COLO668 (cell line): ENCODE measurements at regions not wholly inside any gene's neighbourhood (a gene's known extent, or its start where the extent isn't known, plus 50 kb on each side); places are given as distances from the start of the nearest gene placed in this dataset.
"Not testable (repeated sequence)": the region's sequence is repeated elsewhere in the genome, so short reads cannot be mapped to it uniquely, and the experiment has no call there.

Experiments used
- DNase-seq: peaks from one replicate; lab custom pipeline; 2025; ENCODE audit not compliant: unreplicated experiment; lab: John Stamatoyannopoulos, UW

DNA sequence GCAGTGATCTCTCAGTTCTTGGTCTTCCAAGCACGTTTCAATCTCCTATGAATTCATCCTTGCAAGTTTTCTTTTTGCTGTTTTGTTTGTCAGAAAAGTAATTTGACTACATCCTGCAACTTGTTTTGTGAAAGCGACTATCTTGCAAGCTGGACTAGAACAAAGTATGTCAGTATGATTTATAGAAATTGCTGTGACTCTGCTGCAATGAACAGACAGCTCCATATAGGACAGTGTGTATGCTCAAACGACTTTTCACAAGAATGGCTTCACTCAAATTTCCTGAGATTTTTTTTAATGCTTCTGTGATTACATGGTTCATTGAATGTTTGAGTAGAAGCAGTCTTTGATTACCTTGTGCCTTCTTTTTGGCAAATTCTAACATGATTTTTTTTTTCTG lies 123.5 kb upstream of the TRHDE start:
- no peak for DNase-seq

DNA sequence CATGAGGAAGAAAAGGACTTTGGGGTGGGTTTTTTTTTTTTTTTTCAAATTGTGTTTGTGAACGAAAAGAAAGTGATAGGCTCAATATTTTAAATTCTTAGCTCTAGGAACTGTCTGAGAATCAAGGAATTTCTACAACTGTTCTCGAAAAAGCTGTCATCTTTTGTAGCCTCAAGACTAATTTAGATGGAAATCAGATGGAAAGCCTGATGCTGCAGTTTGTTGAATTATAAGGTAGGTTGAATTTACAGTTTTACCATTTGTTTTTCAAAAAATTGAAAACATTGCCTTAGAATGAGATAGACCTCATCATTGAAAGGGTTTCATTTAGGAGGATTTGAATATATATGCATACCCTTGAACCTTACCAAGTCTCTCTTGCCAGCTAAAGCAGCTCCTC lies 109.3 kb upstream of the TRHDE start:
- no peak for DNase-seq

DNA sequence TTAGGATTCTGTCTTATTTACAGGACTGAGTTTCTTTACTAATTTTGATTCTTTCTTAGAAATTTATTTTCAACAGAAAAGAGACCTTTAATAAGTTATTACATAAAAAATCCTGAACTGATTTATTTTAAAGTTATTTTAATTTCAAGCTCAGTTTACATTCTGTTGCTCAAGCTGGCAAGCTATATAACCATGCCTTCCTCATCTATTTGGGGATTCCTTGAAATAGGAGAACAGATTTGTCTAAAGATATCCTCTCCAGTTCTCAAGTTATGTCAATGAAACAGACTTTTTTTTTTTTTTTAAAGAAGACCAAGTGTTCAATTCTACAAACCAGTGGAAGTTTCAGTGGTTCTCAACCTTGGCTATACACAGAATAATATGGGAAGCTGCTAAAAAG lies 103.3 kb upstream of the TRHDE start:
- DNase-seq: no peak

DNA sequence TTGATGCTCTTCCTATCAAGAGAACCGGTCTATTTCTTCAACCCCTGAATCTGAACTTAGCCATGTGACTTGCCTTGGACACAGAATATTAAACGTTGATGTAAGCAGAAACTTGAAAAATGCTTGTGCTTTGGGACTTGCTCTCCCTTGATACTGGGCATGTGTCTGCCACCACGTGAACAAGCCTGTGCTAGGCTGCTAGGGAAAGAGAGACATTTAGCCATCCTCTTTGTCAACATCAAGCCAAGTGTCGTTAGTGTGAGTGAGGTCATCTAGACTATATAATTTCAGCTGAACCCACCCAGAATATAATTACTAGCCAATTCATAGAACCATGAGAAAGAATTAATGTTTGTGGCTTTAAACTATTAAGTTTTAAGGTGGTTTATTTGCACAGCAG lies 98.2 kb upstream of the TRHDE start:
- DNase-seq: no peak

DNA sequence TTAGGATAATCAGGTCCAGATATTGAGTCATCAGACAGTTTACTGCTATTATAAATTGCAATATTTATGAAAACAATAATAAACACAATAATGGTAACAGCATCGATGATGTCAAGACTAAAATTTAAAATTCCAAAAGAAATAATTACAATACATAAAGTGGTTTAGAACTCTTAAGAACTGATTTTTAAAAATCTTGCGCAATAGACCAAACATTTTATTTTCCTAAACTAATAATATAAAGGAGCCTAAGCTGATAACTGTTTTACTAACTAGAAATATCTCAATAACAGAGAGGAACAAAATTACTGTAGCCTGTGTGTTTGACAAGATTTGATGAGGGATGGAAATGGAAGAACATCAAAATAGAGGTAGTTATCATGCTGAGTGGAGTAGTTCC lies 93.9 kb upstream of the TRHDE start:
- DNase-seq: no peak

DNA sequence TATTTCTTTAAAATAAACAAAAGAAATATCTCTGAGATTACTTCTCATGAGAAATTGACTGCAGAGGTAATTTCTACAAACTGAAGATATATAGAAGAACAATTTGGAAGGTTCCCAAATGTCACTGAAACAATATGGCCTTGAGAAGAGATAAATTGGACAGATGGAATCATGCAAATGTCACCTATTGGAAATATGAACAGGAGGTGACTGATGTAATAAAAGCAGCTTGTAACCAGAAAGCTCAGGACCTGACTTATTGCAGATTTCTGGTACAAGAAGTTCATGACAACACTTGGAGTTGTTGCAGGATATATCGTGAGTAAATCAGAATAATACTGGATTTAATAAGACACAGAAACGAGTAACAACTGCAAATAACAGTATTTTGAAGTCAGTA lies 93.3 kb upstream of the TRHDE start:
- DNase-seq: no peak

DNA sequence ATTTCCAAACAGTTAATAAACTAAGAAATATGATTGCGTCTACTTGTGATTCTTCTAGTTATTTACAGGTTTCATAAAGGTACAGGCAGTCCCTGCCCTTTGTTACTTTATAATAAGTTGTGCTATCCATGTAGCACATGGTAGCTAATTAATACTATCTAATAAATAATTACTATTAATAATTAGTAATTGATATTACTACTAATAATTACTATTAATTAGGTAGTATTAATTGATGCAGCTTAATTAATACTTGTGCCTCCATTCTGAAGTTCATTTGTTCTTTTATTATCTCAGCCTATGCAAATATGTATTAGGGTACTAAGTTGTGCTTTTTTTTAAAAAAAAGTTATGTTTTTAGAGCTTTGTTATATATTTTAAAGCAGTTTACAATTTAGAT lies 92.3 kb upstream of the TRHDE start:
- no peak for DNase-seq

DNA sequence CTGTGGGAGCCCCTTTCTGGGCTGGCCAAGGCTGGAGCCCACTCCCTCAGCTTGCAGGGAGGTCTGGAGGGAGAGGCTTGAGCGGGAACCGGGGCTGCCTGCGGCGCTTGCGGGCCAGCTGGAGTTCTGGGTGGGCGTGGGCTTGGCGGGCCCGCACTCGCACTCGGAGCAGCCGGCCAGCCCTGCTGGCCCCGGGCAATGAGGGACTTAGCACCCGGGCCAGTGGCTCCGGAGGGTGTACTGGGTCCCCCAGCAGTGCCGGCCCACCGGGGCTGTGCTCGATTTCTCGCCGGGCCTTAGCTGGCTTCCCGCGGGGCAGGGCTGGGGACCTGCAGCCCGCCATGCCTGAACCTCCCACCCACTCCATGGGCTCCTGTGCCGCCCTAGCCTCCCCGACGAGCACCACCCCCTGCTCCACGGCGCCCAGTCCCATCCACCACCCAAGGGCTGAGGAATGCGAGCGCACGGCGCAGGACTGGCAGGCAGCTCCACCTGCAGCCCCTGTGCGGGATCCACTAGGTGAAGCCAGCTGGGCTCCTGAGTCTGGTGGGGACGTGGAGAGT lies 87.1 kb upstream of the TRHDE start:
- not testable (repeated sequence) for DNase-seq

DNA sequence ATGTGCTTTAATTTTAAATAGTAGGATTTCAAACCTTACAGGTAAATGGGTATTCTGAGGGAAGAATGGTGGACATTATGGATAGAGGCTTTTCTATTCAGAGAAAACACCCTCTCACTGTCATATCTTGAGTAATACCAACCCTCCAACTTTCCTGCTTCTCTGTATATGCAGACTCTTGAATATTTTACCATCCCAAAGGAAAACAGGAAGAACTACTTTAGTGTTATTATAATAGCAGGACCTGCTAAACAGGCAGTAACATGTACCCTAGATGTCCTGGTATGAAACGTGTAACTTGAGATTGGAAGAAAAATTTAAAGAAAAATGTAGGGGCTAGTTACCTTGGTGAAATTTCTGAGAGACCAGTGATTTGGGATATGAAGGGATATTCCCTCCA lies 82.9 kb upstream of the TRHDE start:
- no peak for DNase-seq

DNA sequence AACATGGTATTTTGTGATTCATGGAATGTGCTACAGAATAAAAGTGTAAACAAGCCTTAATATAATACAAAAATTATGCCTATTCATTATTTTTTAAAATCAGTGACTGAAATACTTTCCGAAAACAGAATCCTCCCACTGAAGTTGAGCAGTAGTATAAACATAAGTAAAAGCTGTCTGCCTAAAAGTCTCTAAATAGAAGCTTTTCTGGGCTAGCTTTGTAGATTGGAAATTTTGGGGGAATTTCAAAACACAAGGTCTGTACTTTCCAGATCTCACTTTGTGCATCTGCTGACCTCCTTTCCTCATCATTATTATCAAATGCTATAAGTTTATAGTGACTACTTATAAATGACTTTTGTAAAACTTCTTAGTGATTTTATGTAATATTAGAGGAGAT lies 80.4 kb upstream of the TRHDE start:
- DNase-seq: no peak

DNA sequence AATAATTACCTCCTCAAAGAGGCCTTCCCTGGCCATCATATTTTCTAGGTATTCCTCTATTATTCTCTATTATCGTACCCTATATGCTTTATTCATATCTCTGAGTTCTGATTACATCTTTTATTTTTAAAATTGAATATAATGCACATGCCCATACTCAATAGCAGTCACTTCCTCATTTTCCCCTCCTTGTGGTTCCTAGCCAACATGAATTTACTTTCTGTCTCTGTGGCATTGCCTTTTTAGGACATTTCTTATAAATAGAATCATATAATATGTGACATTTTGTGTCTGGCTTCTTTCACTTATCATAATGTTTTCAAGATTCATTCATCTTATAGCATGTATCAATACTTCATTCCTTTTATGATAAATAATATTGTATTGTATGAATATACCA lies 74.4 kb upstream of the TRHDE start:
- DNase-seq: no peak

DNA sequence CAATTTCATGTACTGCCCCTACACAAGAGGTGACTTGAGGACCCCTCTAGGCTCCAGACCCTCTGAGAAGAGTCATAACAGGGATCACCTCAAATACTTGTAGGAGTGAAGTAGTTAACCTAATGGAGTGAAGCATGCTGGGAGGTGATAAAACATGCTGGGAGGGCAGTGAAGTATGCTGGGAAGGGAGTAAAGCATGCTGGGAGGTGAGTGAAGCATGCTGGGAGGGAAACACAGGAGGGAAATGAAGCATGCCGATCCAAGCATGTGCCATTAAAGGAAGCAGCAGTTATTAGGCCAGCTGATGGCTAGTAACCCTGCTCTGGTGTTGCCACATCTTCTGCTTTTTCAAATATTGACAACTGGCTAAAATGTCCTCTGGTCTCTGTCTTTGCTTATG lies 70.7 kb upstream of the TRHDE start:
- DNase-seq: no peak

DNA sequence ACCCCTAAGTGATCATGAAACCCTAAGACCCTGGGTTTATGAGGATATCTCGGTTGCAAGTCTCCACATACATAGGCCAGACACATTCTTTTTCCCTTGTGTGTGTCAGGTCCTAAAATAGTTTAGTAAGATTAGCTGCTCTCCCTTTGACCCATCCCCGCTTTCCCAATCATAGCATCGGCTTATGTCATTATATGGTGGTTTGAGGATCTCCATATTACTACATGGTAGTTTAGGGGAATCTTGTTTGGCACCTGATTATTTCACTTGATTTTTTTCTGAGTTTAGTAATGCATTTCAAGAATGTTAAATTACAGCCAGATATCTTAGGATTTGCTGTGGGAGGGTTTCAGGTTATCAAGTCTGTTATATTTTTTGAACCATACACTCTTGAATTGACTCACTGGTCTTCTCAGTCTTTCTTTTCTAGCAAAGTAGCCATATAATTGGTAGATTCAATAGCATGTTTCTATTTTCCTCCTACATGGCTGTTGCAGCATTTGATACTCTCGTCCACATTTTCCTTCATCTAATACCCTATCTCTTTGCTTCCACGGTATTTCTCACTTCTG lies 68.3 kb upstream of the TRHDE start:
- no peak for DNase-seq

DNA sequence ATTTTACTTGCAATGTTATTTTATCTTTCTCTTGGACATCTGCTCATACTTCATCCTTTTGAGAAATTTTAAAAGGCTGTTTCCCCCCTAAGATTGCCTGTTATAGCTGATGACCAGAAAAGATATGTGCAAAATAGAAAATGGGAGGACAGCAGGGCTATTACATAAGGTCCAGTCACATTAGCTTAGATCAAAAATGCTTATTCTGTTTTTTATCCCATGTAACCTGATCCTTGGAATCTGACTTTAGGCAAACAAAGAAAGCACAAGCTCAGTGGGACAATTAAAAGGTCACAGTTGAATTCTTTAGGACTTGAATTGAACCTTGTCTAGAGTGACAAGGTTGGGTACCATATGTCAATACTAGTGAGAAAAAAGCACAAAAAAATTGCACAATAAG lies 65.1 kb upstream of the TRHDE start:
- DNase-seq: no peak

DNA sequence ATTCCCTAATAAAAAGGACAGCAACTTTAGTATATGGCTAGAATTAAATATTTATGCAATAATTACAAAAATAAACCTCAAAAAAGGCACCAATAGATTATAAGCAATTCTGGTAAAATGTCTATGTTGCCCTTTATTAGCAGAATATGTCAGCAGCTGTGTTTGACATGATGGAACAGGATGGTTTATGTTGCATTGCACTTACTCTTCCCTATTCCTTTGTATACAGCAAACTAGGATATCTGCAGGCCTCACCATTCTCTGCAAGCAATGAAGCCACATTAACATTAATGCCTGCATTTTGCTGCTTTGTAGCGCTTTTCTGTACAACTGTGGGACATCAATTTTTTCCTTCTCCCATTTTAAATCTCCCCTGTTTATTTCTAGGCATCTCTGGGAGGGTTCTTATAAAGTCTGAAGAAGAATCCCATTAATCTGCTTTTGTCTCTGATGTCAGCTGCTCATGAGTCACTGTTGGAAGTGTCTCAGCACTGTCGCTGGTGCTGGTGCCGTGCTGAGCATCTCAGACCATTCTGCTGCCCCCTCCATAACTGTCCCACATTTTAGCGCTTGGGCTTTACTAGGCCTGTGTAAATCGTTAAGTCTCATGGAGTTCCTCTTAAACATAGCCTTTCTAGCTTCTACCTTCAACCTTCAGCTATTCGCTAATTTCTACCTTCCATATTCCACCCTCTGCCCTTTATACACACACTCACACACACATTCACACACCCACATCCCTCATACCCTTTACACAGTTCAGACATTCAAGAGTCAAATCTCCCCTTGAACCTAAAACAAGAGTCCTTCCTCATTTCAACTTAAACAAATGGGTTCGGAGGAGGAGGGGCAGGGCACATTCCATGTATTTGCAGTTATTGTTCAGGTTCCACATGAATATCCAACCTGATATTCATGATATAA lies 64.4 kb upstream of the TRHDE start:
- DNase-seq: peak; percentile 9

DNA sequence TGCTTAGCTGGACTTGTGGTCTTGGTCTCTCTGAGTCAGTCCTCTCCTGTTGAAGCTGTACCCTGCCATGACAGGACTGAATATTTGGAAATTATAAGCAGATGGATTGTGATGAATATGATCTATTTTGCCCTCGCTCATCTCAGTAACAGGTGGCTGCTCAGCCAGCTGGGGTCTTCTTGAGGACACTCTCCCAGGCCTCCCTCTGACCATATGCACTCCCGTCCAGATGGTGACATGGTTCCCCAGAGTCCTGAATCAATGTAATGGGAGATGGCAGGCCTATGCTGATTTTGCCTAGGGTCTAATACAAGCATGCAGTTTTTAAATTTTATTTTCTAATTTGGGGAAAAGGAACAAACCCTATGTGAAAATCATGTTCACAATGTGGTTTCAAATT lies 63.1 kb upstream of the TRHDE start:
- DNase-seq: no peak

DNA sequence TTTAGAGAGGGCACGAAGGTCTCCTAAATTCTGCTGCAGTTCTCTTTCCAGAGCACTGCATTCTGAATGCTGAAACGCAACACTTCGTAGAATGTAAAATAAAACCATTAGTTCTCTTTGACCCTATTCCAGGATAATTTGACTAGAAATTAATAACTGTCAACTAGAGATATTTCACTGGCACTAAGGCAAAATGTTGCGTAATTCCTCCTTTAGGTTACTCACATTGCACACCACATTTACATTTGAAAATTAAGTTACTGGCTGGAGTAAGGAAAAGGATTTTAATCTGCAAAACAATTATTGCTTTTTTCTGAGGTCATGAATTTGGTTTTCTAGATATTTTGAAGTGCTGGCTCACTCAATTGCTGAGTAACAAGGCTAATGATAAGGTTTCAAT lies 58.0 kb upstream of the TRHDE start:
- no peak for DNase-seq

DNA sequence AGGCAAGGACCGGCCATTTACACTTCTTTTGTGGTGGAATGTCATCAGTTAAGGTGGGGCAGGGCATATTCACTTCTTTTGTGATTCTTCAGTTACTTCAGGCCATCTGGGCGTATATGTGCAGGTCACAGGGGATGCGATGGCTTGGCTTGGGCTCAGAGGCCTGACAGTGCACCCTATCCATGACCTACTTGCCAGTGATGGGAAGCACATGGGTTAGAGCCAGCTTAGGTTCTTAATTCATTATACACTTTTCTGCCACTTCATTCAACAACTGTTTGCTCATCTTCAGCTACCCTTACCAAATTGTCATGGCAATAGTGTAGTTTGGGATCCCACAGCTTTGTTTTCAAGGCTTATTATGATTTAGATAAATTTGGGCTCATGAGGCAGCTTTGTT lies 56.9 kb upstream of the TRHDE start:
- not testable (repeated sequence) for DNase-seq

DNA sequence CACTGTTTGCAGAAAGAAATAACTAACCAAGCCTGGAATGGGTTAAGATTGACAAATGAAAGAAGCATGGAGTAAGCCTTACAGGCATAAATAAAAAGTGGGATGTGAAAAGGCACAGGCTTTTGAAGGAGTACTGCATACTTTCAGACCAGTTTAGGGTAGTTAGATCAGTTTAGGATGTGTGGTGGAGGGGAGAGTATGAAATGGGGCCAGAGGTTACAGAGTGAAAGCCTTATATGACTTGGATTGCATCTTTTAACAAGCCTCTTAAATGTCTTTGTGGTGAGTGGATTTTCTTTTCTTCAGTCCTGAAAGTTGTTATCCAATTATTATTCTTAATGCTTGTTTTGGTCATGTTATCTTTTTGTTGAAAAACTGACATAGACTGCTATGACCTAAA lies 52.2 kb upstream of the TRHDE start:
- no peak for DNase-seq
